Hepatocyte (in vitro differentiated cells): ENCODE measurements at regions not wholly inside any gene's neighbourhood (a gene's known extent, or its start where the extent isn't known, plus 50 kb on each side); places are given as distances from the start of the nearest gene placed in this dataset.
A peak's percentile ranks its signal among the peaks of the same experiment; 100 is the strongest.

Experiments used
- DNase-seq: peaks from one replicate; pipeline ENCODE4 v3.0.0-alpha.2; 2016; ENCODE audit warnings: low spot score
- H2AFZ ChIP-seq: fragments of 200-600 bp; sonication (generic); 2 replicates; pipeline ENCODE4 v1.6.0; 2016; ENCODE audit warnings: antibody characterized with exemption, mild to moderate bottlenecking
- H3K27ac ChIP-seq: fragments of 200-600 bp; sonication (generic); 2 replicates; pipeline ENCODE4 v1.5.1; 2016; ENCODE audit warnings: mild to moderate bottlenecking
- H3K27me3 ChIP-seq: fragments of 200-600 bp; sonication (generic); 2 replicates; pipeline ENCODE4 v1.6.1; 2016
- H3K36me3 ChIP-seq: fragments of 200-600 bp; sonication (generic); replicated peaks from 2 replicates; pipeline ENCODE4 v1.5.1; 2016; ENCODE audit warnings: low read depth; ENCODE audit not compliant: insufficient read depth
- H3K4me1 ChIP-seq: fragments of 200-600 bp; sonication (generic); 2 replicates; pipeline ENCODE4 v1.5.1; 2016; ENCODE audit warnings: mild to moderate bottlenecking, moderate library complexity; ENCODE audit not compliant: insufficient read depth
- H3K4me2 ChIP-seq: fragments of 200-600 bp; sonication (generic); 2 replicates; pipeline ENCODE4 v1.6.0; 2016
- H3K4me3 ChIP-seq: fragments of 200-600 bp; sonication (generic); 2 replicates; pipeline ENCODE4 v1.5.1; 2016; ENCODE audit warnings: mild to moderate bottlenecking
- H3K79me2 ChIP-seq: fragments of 200-600 bp; sonication (generic); 2 replicates; pipeline ENCODE4 v1.6.0; 2017; ENCODE audit warnings: mild to moderate bottlenecking
- H3K9me2 ChIP-seq: fragments of 200-600 bp; sonication (generic); replicated peaks from 2 replicates; pipeline ENCODE4 v1.6.0; 2017; ENCODE audit warnings: mild to moderate bottlenecking; ENCODE audit not compliant: insufficient read depth
- H3K9me3 ChIP-seq: fragments of 200-600 bp; sonication (generic); 2 replicates; pipeline ENCODE4 v1.5.1; 2016; ENCODE audit warnings: low read depth, mild to moderate bottlenecking
- H4K20me1 ChIP-seq: fragments of 200-600 bp; sonication (generic); 2 replicates; pipeline ENCODE4 v1.6.0; 2016; ENCODE audit warnings: mild to moderate bottlenecking; ENCODE audit not compliant: insufficient read depth, poor library complexity, severe bottlenecking
- CTCF ChIP-seq: fragments of 200-600 bp; sonication (generic); IDR thresholded peaks from 2 replicates; pipeline ENCODE4 v1.5.1; 2016; ENCODE audit warnings: antibody characterized with exemption, mild to moderate bottlenecking; ENCODE audit not compliant: poor library complexity
- EZH2 ChIP-seq: fragments of 200-600 bp; sonication (generic); IDR thresholded peaks from 2 replicates; pipeline ENCODE4 v1.6.1; 2016; ENCODE audit warnings: antibody characterized with exemption, mild to moderate bottlenecking, borderline replicate concordance
- EZH2phosphoT487 ChIP-seq: fragments of 200-600 bp; sonication (generic); IDR thresholded peaks from one replicate; pipeline ENCODE4 v1.6.1; 2018; ENCODE audit warnings: antibody characterized with exemption, mild to moderate bottlenecking, low read depth, moderate library complexity; ENCODE audit not compliant: unreplicated experiment, severe bottlenecking
- WGBS: methylation state at CpG from one replicate; pipeline ENCODE4 v1.1.6; 2016; ENCODE audit warnings: low lambda C conversion rate; ENCODE audit errors: missing lambda C conversion rate; 5-methylcytosine and 5-hydroxymethylcytosine counted together

- Histone ChIP-seq H3K4me1 (peaks cover 3% of the 10 kb centered on the region), H4K20me1 (no peaks in the 10 kb centered on the region), H3K9me3 (no peaks in the 10 kb centered on the region), H3K4me2 (no peak overlapping the region), H3K9me2 (no peaks in the 10 kb centered on the region), H3K27me3 (no peaks in the 10 kb centered on the region), H3K27ac (no peak overlapping the region), H3K36me3 (no peaks in the 10 kb centered on the region), H3K4me3 (no peak overlapping the region), H2AFZ (no peak overlapping the region), H3K79me2 (no peaks in the 10 kb centered on the region)
- DNase-seq: no peak
- 100% methylated on average over 1 of the region's 1 CpG for WGBS
- no peak for TF ChIP-seq EZH2phosphoT487
- TF ChIP-seq EZH2: no peak
- TF ChIP-seq CTCF: no peak
Measured at GRCh38 chr15:39134282-39134681, 446.6 kb upstream of the THBS1 start.

GRCh38 chr15:39135989-39136388 is 444.9 kb upstream of the THBS1 start:
- no peaks in the 10 kb centered on the region for H3K36me3 ChIP-seq
- H3K9me2 ChIP-seq: no peaks in the 10 kb centered on the region
- H3K4me2 ChIP-seq: no peak overlapping the region
- H3K79me2 ChIP-seq: no peaks in the 10 kb centered on the region
- H4K20me1 ChIP-seq: no peaks in the 10 kb centered on the region
- no peaks in the 10 kb centered on the region for H3K9me3 ChIP-seq
- no peaks in the 10 kb centered on the region for H3K27me3 ChIP-seq
- no peak for DNase-seq
- no peak overlapping the region for H3K4me3 ChIP-seq
- WGBS: 88% methylated on average over 7 of the region's 7 CpGs
- H3K4me1 ChIP-seq: no peaks in the 10 kb centered on the region
- H2AFZ ChIP-seq: no peak overlapping the region
- no peak for TF ChIP-seq CTCF
- TF ChIP-seq EZH2: no peak
- TF ChIP-seq EZH2phosphoT487: no peak
- H3K27ac ChIP-seq: no peak overlapping the region

- no peak for DNase-seq
- Histone ChIP-seq H3K9me3 (no peaks in the 10 kb centered on the region), H3K79me2 (no peaks in the 10 kb centered on the region), H3K9me2 (no peaks in the 10 kb centered on the region), H4K20me1 (no peaks in the 10 kb centered on the region), H3K4me2 (no peak overlapping the region), H3K27ac (peak overlapping the region; percentile 60), H3K27me3 (no peaks in the 10 kb centered on the region), H3K4me3 (no peak overlapping the region), H3K4me1 (no peaks in the 10 kb centered on the region), H3K36me3 (no peaks in the 10 kb centered on the region), H2AFZ (no peak overlapping the region)
- TF ChIP-seq EZH2 (no peak), EZH2phosphoT487 (no peak), CTCF (no peak)
- WGBS: 54% methylated on average over 2 of the region's 2 CpGs
Measured at GRCh38 chr15:39139431-39140059, 441.3 kb upstream of the THBS1 start.
